ENCODE measurements at regions not wholly inside any gene's neighbourhood (a gene's known extent, or its start where the extent isn't known, plus 50 kb on each side); places are given as distances from the start of the nearest gene placed in this dataset.
"Not testable (repeated sequence)": the region's sequence is repeated elsewhere in the genome, so short reads cannot be mapped to it uniquely, and the experiment has no call there.

DNA sequence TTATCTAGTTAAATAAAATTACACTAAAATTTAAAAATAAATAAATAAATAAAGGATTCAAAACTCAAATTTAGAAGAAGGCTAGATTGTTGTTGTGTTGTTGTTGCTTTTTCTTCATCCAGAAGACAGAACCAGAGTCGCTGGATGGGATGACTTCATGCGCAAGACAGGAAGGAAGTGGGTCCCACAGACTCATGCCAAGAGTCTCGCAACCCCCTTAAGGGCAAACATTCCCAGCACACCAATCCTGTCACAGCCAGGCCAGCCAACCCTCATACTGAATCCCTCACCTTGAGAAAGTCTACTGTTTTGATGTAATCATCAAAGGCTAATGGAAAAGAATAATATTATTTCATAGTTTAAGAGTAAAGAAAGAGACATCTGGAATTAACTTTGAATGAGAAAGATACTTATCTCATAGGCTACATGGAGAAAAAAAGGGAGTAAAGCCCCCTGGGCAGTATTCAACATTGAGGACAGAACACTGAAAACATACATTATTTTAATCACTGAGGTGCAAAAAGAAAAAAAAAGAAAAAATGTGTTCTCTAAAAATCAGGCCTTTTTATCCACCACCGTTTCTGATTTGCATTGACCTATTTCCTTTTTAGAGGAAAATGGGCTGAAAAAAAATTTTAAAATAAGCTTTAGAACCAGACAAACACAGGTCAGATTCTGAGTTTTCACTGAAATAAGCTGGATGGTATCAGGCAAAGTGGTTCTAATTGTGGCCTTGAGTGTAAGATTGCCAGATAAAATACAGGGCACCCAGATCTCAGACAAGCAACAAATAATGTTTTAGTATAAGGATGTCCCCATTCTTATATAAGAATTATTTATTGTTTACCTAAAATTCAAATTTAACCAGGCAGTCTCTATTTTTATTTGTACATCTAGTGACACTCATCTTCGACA, 826.5 kb downstream of the TNS3 start:
- Histone ChIP-seq H3K27me3 (no peaks in the 10 kb centered on the region), H3K36me3 (no peaks in the 10 kb centered on the region), H3K27ac (no peak overlapping the region), H3K9me3 (no peaks in the 10 kb centered on the region), H3K4me3 (replicated peaks in 1 of 3) (no peak overlapping the region), H3K4me1 (no peaks in the 10 kb centered on the region)
- TF ChIP-seq POLR2A (IDR thresholded peaks at IDR 0.05): no peak
- TF ChIP-seq, protein P1, sequence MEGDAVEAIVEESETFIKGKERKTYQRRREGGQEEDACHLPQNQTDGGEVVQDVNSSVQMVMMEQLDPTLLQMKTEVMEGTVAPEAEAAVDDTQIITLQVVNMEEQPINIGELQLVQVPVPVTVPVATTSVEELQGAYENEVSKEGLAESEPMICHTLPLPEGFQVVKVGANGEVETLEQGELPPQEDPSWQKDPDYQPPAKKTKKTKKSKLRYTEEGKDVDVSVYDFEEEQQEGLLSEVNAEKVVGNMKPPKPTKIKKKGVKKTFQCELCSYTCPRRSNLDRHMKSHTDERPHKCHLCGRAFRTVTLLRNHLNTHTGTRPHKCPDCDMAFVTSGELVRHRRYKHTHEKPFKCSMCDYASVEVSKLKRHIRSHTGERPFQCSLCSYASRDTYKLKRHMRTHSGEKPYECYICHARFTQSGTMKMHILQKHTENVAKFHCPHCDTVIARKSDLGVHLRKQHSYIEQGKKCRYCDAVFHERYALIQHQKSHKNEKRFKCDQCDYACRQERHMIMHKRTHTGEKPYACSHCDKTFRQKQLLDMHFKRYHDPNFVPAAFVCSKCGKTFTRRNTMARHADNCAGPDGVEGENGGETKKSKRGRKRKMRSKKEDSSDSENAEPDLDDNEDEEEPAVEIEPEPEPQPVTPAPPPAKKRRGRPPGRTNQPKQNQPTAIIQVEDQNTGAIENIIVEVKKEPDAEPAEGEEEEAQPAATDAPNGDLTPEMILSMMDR (IDR thresholded peaks at IDR 0.05): no peak
- intact Hi-C loops (cut with DNase I): no loop called here
- DNase-seq: no peak
- 80 to 91% methylated on average over 5 of the region's 5 CpGs for whole genome bisulfite sequencing, 2 donors

DNA sequence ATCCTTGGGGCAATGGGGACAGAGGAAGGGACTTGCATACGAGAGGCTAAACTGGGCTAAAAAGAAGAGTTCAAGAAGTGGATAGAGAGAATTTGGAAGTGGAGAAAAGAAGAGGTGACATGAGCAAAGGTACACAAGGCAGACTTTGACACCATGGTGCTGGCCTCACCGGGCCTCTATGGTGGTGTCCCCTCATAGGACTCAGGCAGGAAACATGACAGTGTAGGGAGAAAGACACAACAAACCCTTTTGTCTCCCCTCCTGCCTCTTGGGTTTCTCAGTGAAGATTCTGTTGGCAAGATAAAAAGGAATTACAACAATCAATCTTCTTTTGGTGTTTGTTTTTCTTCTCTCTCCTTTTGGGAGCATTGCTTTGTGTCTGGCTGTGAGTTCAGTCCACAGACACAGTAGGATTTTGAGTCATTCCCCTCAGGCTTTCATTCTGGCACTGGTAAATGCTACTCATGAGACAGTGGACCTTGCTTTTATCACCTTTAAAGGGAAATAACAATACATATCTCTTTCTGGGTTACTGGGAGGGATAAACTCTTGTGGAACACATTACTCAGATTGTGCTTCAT, 827.7 kb downstream of the TNS3 start:
- 86 to 93% methylated on average over 2 of the region's 2 CpGs for WGBS, 2 donors
- no peaks in the 10 kb centered on the region for H3K4me1 ChIP-seq
- H3K36me3 ChIP-seq: no peaks in the 10 kb centered on the region
- TF ChIP-seq, protein P1 (IDR thresholded peaks at IDR 0.05): no peak
- no peak for TF ChIP-seq POLR2A (IDR thresholded peaks at IDR 0.05)
- DNase-seq: no peak
- H3K27me3 ChIP-seq: no peaks in the 10 kb centered on the region
- intact Hi-C loops (cut with DNase I): no loop called here
- H3K27ac ChIP-seq: no peak overlapping the region
- no peaks in the 10 kb centered on the region for H3K9me3 ChIP-seq
- H3K4me3 ChIP-seq (replicated peaks in 1 of 3): no peak overlapping the region

DNA sequence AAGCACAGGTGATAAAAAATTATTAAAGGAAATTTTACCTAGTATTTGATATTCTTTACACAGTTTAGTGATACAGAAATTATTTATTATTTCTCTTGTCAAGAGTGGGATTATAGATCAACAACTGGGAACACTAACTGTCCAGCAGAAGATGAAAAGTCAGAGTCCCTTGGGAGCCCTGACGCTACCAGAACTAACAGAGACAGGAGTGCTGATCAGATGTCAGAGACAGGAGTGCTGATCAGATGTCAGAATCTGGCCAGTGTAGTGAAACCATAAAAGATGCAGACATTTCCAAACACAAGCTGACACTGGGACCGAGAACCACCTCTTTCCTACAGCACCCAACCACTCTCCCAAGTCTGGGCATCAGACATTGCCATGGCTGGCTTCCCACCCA, 828.2 kb downstream of the TNS3 start:
- Histone ChIP-seq H3K4me3 (replicated peaks in 1 of 3) (no peak overlapping the region), H3K27ac (no peak overlapping the region), H3K36me3 (no peaks in the 10 kb centered on the region), H3K9me3 (no peaks in the 10 kb centered on the region), H3K27me3 (no peaks in the 10 kb centered on the region), H3K4me1 (no peaks in the 10 kb centered on the region)
- DNase-seq: no peak
- intact Hi-C loops (cut with DNase I): no loop called here
- TF ChIP-seq, protein P1 (IDR thresholded peaks at IDR 0.05): no peak
- no peak for TF ChIP-seq POLR2A (IDR thresholded peaks at IDR 0.05)
- 92 to 94% methylated on average over 2 of the region's 2 CpGs for WGBS, 2 donors

DNA sequence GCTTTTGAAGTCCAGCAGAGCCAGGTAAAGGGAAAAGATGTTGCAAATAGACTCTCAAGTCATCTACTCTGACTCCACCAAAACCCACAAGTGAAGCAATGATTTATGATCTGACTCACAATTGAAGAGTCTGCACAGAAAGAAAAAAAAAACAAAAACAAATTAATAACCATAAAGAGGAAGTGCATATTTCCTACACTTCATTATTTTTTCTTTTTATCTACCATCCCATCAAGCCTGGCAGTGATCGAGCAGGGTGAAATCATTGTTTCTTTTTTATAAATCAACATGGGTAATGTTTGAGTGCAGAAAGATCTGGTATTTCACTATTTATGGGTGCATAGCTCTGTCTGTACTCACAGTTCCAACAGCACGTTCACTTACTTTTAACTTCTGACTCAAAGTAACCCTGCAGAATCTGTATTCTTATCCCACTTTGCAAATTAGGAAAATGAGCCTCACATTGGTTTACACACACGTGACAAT, 829.0 kb downstream of the TNS3 start:
- no peaks in the 10 kb centered on the region for H3K27me3 ChIP-seq
- no peak for DNase-seq
- H3K27ac ChIP-seq: no peak overlapping the region
- TF ChIP-seq, protein P1 (IDR thresholded peaks at IDR 0.05): no peak
- no peak for TF ChIP-seq POLR2A (IDR thresholded peaks at IDR 0.05)
- no peaks in the 10 kb centered on the region for H3K9me3 ChIP-seq
- no peaks in the 10 kb centered on the region for H3K36me3 ChIP-seq
- H3K4me1 ChIP-seq: no peaks in the 10 kb centered on the region
- intact Hi-C loops (cut with DNase I): no loop called here
- H3K4me3 ChIP-seq (replicated peaks in 1 of 3): no peak overlapping the region
- WGBS, 2 donors: 69 to 74% methylated on average over 3 of the region's 3 CpGs

DNA sequence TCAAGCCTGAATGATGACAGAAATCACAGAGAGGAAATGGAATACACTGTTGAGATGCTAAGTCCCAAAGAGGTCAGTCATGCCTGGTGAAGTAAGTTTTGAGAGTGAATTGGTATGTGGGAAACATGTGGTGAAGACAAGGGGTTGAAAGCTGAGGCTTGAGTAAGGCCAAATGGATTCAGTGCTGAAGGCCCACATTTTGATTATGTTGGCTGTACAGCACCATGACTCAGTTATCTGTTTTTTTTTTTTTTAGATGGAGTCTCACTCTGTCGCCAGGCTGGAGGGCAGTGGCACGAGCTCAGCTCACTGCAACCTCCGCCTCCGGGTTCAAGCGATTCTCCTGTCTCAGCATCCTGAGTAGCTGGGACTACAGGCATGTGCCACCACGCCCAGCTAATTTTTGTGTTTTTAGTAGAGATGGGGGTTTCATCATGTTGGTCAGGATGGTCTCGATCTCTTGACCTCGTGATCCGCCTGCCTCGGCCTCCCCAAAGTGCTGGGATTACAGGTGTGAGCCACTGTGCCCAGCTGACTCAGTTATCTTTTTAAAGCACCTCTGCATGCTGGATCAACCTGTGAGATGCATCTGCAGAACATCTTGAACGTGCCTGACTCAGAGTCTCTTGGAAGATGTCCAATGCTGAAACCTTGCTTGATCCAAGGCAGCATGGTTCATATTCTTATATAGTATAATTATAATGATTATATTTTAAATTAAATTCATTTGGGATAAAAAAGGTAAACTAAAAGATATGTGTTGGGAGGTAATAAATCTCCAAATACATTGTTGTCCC, 829.8 kb downstream of the TNS3 start:
- H3K27me3 ChIP-seq; H3K4me1 ChIP-seq; H3K9me3 ChIP-seq; DNase-seq; H3K4me3 ChIP-seq (replicated peaks in 1 of 3); H3K27ac ChIP-seq; intact Hi-C loops (cut with DNase I); H3K36me3 ChIP-seq: not testable (repeated sequence)
- WGBS, 2 donors: 95 to 96% methylated on average over 11 of the region's 11 CpGs

Data from thyroid gland (tissue), 4 donors.